Activated CD4-positive, alpha-beta T cell treated with anti-CD3 and anti-CD28 coated beads for 1 hour (primary cell): ENCODE measurements at regions not wholly inside any gene's neighbourhood (a gene's known extent, or its start where the extent isn't known, plus 50 kb on each side); places are given as distances from the start of the nearest gene placed in this dataset.
"Not testable (repeated sequence)": the region's sequence is repeated elsewhere in the genome, so short reads cannot be mapped to it uniquely, and the experiment has no call there.

ENCODE experiments used
- DNase-seq: peaks from one replicate; pipeline ENCODE4 v3.0.0-alpha.2; 2020

- not testable (repeated sequence) for DNase-seq
Observed at GRCh38 chr3:195669310-195669709, 51.5 kb upstream of the MUC20 start.

GRCh38 chr3:195668131-195668766, 52.5 kb upstream of the MUC20 start:
- DNase-seq = not testable (repeated sequence)

GRCh38 chr3:195665311-195665710, 55.5 kb upstream of the MUC20 start:
- not testable (repeated sequence) for DNase-seq

- not testable (repeated sequence) for DNase-seq
Observed at GRCh38 chr3:195664131-195664530, 56.6 kb upstream of the MUC20 start.

GRCh38 chr3:195659136-195659533, 61.6 kb upstream of the MUC20 start:
- DNase-seq = not testable (repeated sequence)

- not testable (repeated sequence) for DNase-seq
Observed at GRCh38 chr3:195658381-195659135, 62.2 kb upstream of the MUC20 start.

- DNase-seq = peak; percentile 92
Observed at GRCh38 chr3:195657475-195658372, 63.1 kb upstream of the MUC20 start.

- not testable (repeated sequence) for DNase-seq
Observed at GRCh38 chr3:195656091-195656490, 64.7 kb upstream of the MUC20 start.

GRCh38 chr3:195654746-195655145, 66.0 kb upstream of the MUC20 start:
- DNase-seq = not testable (repeated sequence)

- not testable (repeated sequence) for DNase-seq
Observed at GRCh38 chr3:195654138-195654537, 66.6 kb upstream of the MUC20 start.

- DNase-seq = not testable (repeated sequence)
Observed at GRCh38 chr3:195653641-195654040, 67.1 kb upstream of the MUC20 start.

- not testable (repeated sequence) for DNase-seq
Observed at GRCh38 chr3:195647912-195648702, 64.4 kb upstream of the APOD start.

- DNase-seq = not testable (repeated sequence)
Observed at GRCh38 chr3:195645872-195646271, 62.1 kb upstream of the APOD start.

GRCh38 chr3:195643245-195643644, 59.5 kb upstream of the APOD start:
- DNase-seq = not testable (repeated sequence)

- not testable (repeated sequence) for DNase-seq
Observed at GRCh38 chr3:195642311-195642710, 58.6 kb upstream of the APOD start.

GRCh38 chr3:195638456-195638855, 54.7 kb upstream of the APOD start:
- not testable (repeated sequence) for DNase-seq

GRCh38 chr3:195637473-195638233, 53.9 kb upstream of the APOD start:
- not testable (repeated sequence) for DNase-seq

- not testable (repeated sequence) for DNase-seq
Observed at GRCh38 chr3:195637011-195637410, 53.3 kb upstream of the APOD start.

- DNase-seq = not testable (repeated sequence)
Observed at GRCh38 chr3:195635898-195636685, 52.4 kb upstream of the APOD start.

GRCh38 chr3:195635262-195635873, 51.6 kb upstream of the APOD start:
- not testable (repeated sequence) for DNase-seq
